ENCODE measurements at regions not wholly inside any gene's neighbourhood (a gene's known extent, or its start where the extent isn't known, plus 50 kb on each side); places are given as distances from the start of the nearest gene placed in this dataset.
"Not testable (repeated sequence)": the region's sequence is repeated elsewhere in the genome, so short reads cannot be mapped to it uniquely, and the experiment has no call there.

DNA sequence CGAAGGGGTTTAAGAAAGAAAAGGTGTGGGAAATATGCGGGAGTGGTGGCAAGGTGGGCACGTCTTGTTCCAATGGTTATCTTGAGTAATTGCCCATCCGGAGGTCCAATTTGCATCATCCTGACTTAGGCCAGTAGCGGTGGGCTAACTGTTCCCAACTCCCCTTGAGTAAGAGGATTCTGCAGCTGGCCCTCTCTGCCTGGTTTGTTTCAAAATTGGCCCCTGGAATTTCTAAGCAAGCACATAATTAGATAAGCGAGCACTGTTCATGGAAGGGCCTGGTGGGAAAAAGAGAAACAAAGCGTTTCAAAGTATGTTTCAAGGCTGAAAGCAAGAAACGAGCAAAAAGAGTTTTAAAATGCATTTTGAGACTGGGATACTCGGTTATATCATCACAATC is 198.2 kb downstream of the CEP135 start:
- peak; percentile 21; the same call in 1 of the 3 replicates for ATAC-seq
- TF ChIP-seq ISL1 (CRISPR knock-in tag; IDR thresholded peaks at IDR 0.05) = peak; percentile 40
- TF ChIP-seq ZFP30 (CRISPR knock-in tag; IDR thresholded peaks at IDR 0.05) = no peak
- TF ChIP-seq CSRNP3 (CRISPR knock-in tag; IDR thresholded peaks at IDR 0.05) = no peak
- no peak for TF ChIP-seq BACH2 (CRISPR knock-in tag; IDR thresholded peaks at IDR 0.05; ENCODE audit: borderline replicate concordance)

- no peak for ATAC-seq
- no peak for TF ChIP-seq BACH2 (CRISPR knock-in tag; IDR thresholded peaks at IDR 0.05; ENCODE audit: borderline replicate concordance)
- TF ChIP-seq TCF4 (CRISPR knock-in tag; IDR thresholded peaks at IDR 0.05; ENCODE audit: borderline replicate concordance) = peak; percentile 32; the same call in 1 of the 2 replicates
- no peak for TF ChIP-seq SNAI2 (CRISPR knock-in tag; IDR thresholded peaks at IDR 0.05)
- no peak for TF ChIP-seq ZNF8 (CRISPR knock-in tag; IDR thresholded peaks at IDR 0.05)
- TF ChIP-seq ZNF565 (CRISPR knock-in tag; conservative IDR thresholded peaks at IDR 0.05; ENCODE audit: low read depth) = no peak
- no peak for TF ChIP-seq ARNTL (CRISPR knock-in tag; IDR thresholded peaks at IDR 0.05; ENCODE audit: borderline replicate concordance, low read depth)
- TF ChIP-seq ISL1 (CRISPR knock-in tag; IDR thresholded peaks at IDR 0.05) = peak; percentile 79
- TF ChIP-seq, protein P1, sequence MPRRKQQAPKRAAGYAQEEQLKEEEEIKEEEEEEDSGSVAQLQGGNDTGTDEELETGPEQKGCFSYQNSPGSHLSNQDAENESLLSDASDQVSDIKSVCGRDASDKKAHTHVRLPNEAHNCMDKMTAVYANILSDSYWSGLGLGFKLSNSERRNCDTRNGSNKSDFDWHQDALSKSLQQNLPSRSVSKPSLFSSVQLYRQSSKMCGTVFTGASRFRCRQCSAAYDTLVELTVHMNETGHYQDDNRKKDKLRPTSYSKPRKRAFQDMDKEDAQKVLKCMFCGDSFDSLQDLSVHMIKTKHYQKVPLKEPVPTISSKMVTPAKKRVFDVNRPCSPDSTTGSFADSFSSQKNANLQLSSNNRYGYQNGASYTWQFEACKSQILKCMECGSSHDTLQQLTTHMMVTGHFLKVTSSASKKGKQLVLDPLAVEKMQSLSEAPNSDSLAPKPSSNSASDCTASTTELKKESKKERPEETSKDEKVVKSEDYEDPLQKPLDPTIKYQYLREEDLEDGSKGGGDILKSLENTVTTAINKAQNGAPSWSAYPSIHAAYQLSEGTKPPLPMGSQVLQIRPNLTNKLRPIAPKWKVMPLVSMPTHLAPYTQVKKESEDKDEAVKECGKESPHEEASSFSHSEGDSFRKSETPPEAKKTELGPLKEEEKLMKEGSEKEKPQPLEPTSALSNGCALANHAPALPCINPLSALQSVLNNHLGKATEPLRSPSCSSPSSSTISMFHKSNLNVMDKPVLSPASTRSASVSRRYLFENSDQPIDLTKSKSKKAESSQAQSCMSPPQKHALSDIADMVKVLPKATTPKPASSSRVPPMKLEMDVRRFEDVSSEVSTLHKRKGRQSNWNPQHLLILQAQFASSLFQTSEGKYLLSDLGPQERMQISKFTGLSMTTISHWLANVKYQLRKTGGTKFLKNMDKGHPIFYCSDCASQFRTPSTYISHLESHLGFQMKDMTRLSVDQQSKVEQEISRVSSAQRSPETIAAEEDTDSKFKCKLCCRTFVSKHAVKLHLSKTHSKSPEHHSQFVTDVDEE (CRISPR knock-in tag; IDR thresholded peaks at IDR 0.05) = 0 out of 2 replicates have a peak, but pooled peaks have one; percentile 69
- no peak for TF ChIP-seq ZFP3 (CRISPR knock-in tag; IDR thresholded peaks at IDR 0.05)
- TF ChIP-seq CSRNP3 (CRISPR knock-in tag; IDR thresholded peaks at IDR 0.05) = no peak
- TF ChIP-seq PPARA (CRISPR knock-in tag; IDR thresholded peaks at IDR 0.05; ENCODE audit: borderline replicate concordance) = no peak
- TF ChIP-seq, protein P2, sequence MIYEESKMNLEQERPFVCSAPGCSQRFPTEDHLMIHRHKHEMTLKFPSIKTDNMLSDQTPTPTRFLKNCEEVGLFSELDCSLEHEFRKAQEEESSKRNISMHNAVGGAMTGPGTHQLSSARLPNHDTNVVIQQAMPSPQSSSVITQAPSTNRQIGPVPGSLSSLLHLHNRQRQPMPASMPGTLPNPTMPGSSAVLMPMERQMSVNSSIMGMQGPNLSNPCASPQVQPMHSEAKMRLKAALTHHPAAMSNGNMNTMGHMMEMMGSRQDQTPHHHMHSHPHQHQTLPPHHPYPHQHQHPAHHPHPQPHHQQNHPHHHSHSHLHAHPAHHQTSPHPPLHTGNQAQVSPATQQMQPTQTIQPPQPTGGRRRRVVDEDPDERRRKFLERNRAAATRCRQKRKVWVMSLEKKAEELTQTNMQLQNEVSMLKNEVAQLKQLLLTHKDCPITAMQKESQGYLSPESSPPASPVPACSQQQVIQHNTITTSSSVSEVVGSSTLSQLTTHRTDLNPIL (CRISPR knock-in tag; IDR thresholded peaks at IDR 0.05; ENCODE audit: low read depth) = peak; percentile 22; the same call in 1 of the 2 replicates
Measured at GRCh38 chr4:56142088-56142487, 193.3 kb downstream of the CEP135 start.

- no peak for TF ChIP-seq ZFP3 (CRISPR knock-in tag; IDR thresholded peaks at IDR 0.05)
- peak; percentile 40; the same call in 1 of the 2 replicates for TF ChIP-seq TCF4 (CRISPR knock-in tag; IDR thresholded peaks at IDR 0.05; ENCODE audit: borderline replicate concordance)
- no peak for TF ChIP-seq ESRRG (CRISPR knock-in tag; IDR thresholded peaks at IDR 0.05)
- TF ChIP-seq GLIS3 (CRISPR knock-in tag; IDR thresholded peaks at IDR 0.05) = no peak
- TF ChIP-seq ZFP30 (CRISPR knock-in tag; IDR thresholded peaks at IDR 0.05) = no peak
- TF ChIP-seq, protein P1 (CRISPR knock-in tag; IDR thresholded peaks at IDR 0.05) = peak; percentile 23; the same call in 1 of the 2 replicates
- TF ChIP-seq CSRNP3 (CRISPR knock-in tag; IDR thresholded peaks at IDR 0.05) = no peak
- peak; percentile 97 for TF ChIP-seq ZNF70 (CRISPR knock-in tag; IDR thresholded peaks at IDR 0.05)
- TF ChIP-seq, protein P3, sequence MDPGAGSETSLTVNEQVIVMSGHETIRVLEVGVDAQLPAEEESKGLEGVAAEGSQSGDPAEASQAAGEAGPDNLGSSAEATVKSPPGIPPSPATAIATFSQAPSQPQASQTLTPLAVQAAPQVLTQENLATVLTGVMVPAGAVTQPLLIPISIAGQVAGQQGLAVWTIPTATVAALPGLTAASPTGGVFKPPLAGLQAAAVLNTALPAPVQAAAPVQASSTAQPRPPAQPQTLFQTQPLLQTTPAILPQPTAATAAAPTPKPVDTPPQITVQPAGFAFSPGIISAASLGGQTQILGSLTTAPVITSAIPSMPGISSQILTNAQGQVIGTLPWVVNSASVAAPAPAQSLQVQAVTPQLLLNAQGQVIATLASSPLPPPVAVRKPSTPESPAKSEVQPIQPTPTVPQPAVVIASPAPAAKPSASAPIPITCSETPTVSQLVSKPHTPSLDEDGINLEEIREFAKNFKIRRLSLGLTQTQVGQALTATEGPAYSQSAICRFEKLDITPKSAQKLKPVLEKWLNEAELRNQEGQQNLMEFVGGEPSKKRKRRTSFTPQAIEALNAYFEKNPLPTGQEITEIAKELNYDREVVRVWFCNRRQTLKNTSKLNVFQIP (CRISPR knock-in tag; IDR thresholded peaks at IDR 0.05; ENCODE audit: borderline replicate concordance, low read depth) = no peak
- TF ChIP-seq ZC3H10 (CRISPR knock-in tag; IDR thresholded peaks at IDR 0.05) = no peak
- peak; percentile 57 for TF ChIP-seq ISL1 (CRISPR knock-in tag; IDR thresholded peaks at IDR 0.05)
- peak; percentile 82 for ATAC-seq
Measured at GRCh38 chr4:56139241-56139827, 190.6 kb downstream of the CEP135 start.

GRCh38 chr4:56134834-56135233 is 186.1 kb downstream of the CEP135 start:
- ATAC-seq = not testable (repeated sequence)
